HG03378 (cell line): ENCODE measurements at regions not wholly inside any gene's neighbourhood (a gene's known extent, or its start where the extent isn't known, plus 50 kb on each side); places are given as distances from the start of the nearest gene placed in this dataset.
"Not testable (repeated sequence)": the region's sequence is repeated elsewhere in the genome, so short reads cannot be mapped to it uniquely, and the experiment has no call there.

ENCODE experiments used
- ATAC-seq: cut with Tn5 transposase; IDR thresholded peaks from one replicate; pipeline ENCODE4 v1.9.1; 2021; ENCODE audit warnings: mild to moderate bottlenecking, moderate library complexity; ENCODE audit not compliant: unreplicated experiment

GRCh38 chr9:82431121-82431520, 442.5 kb downstream of the SPATA31D1 start:
- no peak for ATAC-seq

GRCh38 chr9:82433290-82433931, 444.8 kb downstream of the SPATA31D1 start:
- ATAC-seq: not testable (repeated sequence)

GRCh38 chr9:82436475-82436874, 447.9 kb downstream of the SPATA31D1 start:
- no peak for ATAC-seq

- ATAC-seq: not testable (repeated sequence)
Observed at GRCh38 chr9:82437183-82437582, 448.6 kb downstream of the SPATA31D1 start.

GRCh38 chr9:82438581-82438980, 450.0 kb downstream of the SPATA31D1 start:
- no peak for ATAC-seq

GRCh38 chr9:82443312-82443711, 454.7 kb downstream of the SPATA31D1 start:
- ATAC-seq: no peak

- ATAC-seq: no peak
Observed at GRCh38 chr9:82445556-82445955, 457.0 kb downstream of the SPATA31D1 start.

GRCh38 chr9:82447343-82447742, 458.8 kb downstream of the SPATA31D1 start:
- no peak for ATAC-seq

GRCh38 chr9:82449986-82450385, 461.4 kb downstream of the SPATA31D1 start:
- no peak for ATAC-seq

GRCh38 chr9:82454509-82455190, 466.1 kb downstream of the SPATA31D1 start:
- ATAC-seq: no peak

- ATAC-seq: no peak
Observed at GRCh38 chr9:82456642-82457041, 468.1 kb downstream of the SPATA31D1 start.

GRCh38 chr9:82457298-82457697, 468.7 kb downstream of the SPATA31D1 start:
- ATAC-seq: no peak

- no peak for ATAC-seq
Observed at GRCh38 chr9:82457891-82458290, 469.3 kb downstream of the SPATA31D1 start.

- ATAC-seq: no peak
Observed at GRCh38 chr9:82458296-82458695, 469.7 kb downstream of the SPATA31D1 start.

- no peak for ATAC-seq
Observed at GRCh38 chr9:82466616-82467260, 478.2 kb downstream of the SPATA31D1 start.

GRCh38 chr9:82467436-82467835, 478.9 kb downstream of the SPATA31D1 start:
- ATAC-seq: no peak

- ATAC-seq: no peak
Observed at GRCh38 chr9:82474235-82474634, 485.7 kb downstream of the SPATA31D1 start.

- no peak for ATAC-seq
Observed at GRCh38 chr9:82475584-82476301, 487.2 kb downstream of the SPATA31D1 start.

- ATAC-seq: no peak
Observed at GRCh38 chr9:82480921-82481320, 492.3 kb downstream of the SPATA31D1 start.

- no peak for ATAC-seq
Observed at GRCh38 chr9:82487935-82488312, 499.4 kb downstream of the SPATA31D1 start.
